H9 (cell line): ENCODE measurements at regions not wholly inside any gene's neighbourhood (a gene's known extent, or its start where the extent isn't known, plus 50 kb on each side); places are given as distances from the start of the nearest gene placed in this dataset.

Experiments
- DNase-seq: peaks from one replicate; pipeline ENCODE4 v3.0.0-alpha.2; 2017
- H2AFZ ChIP-seq: one replicate; pipeline ENCODE4 v1.6.1; 2013; ENCODE audit warnings: mild to moderate bottlenecking, low read length, control low read depth, moderate library complexity
- H2AK5ac ChIP-seq: 2 replicates; pipeline ENCODE4 v1.6.1; 2013; ENCODE audit warnings: low read length, control low read depth, mixed read lengths; ENCODE audit not compliant: insufficient read length
- H2BK120ac ChIP-seq: one replicate; pipeline ENCODE4 v1.6.1; 2013; ENCODE audit warnings: low read depth, mild to moderate bottlenecking, low read length, control low read depth, inconsistent platforms; ENCODE audit not compliant: poor library complexity, severe bottlenecking
- H2BK12ac ChIP-seq: 2 replicates; pipeline ENCODE4 v1.6.1; 2013; ENCODE audit warnings: low read length, control low read depth, mixed read lengths, low read depth; ENCODE audit not compliant: insufficient read length
- H2BK15ac ChIP-seq: 2 replicates; pipeline ENCODE4 v1.6.1; 2013; ENCODE audit warnings: low read depth, low read length, control low read depth
- H2BK20ac ChIP-seq: one replicate; pipeline ENCODE4 v1.6.1; 2013; ENCODE audit warnings: low read depth, mild to moderate bottlenecking, low read length, control low read depth, inconsistent platforms; ENCODE audit not compliant: poor library complexity, severe bottlenecking
- H2BK5ac ChIP-seq: 2 replicates; pipeline ENCODE4 v1.6.1; 2013; ENCODE audit warnings: low read length, control low read depth, mixed read lengths; ENCODE audit not compliant: insufficient read length
- H3K14ac ChIP-seq: 2 replicates; pipeline ENCODE4 v1.6.1; 2013; ENCODE audit warnings: low read length, control low read depth; ENCODE audit not compliant: insufficient read depth
- H3K18ac ChIP-seq: 2 replicates; pipeline ENCODE4 v1.6.1; 2013; ENCODE audit warnings: low read depth, mild to moderate bottlenecking, mixed read lengths, low read length, control low read depth; ENCODE audit not compliant: insufficient read length
- H3K23ac ChIP-seq: 2 replicates; pipeline ENCODE4 v1.6.1; 2013; ENCODE audit warnings: low read length, control low read depth, mixed read lengths, low read depth; ENCODE audit not compliant: insufficient read length
- H3K23me2 ChIP-seq: 2 replicates; pipeline ENCODE4 v1.6.1; 2013; ENCODE audit warnings: low read depth, mild to moderate bottlenecking, mixed read lengths, low read length, control low read depth; ENCODE audit not compliant: insufficient read length, poor library complexity, severe bottlenecking
- H3K27ac ChIP-seq: 2 replicates; pipeline ENCODE4 v1.5.1; 2013; ENCODE audit warnings: low read length, control low read depth, mixed read lengths, low read depth; ENCODE audit not compliant: insufficient read length
- H3K27me3 ChIP-seq: 2 replicates; pipeline ENCODE4 v1.6.1; 2013; ENCODE audit warnings: low read length, control low read depth, inconsistent platforms; ENCODE audit not compliant: insufficient read depth
- H3K4ac ChIP-seq: 2 replicates; pipeline ENCODE4 v1.6.1; 2013; ENCODE audit warnings: low read depth, mild to moderate bottlenecking, control low read depth, inconsistent platforms, low read length, moderate library complexity
- H3K4me1 ChIP-seq: 2 replicates; pipeline ENCODE4 v1.6.1; 2013; ENCODE audit warnings: low read length, control low read depth, inconsistent platforms; ENCODE audit not compliant: insufficient read depth
- H3K4me2 ChIP-seq: 2 replicates; pipeline ENCODE4 v1.6.1; 2013; ENCODE audit warnings: low read length, control low read depth, mixed read lengths; ENCODE audit not compliant: insufficient read length, insufficient read depth
- H3K56ac ChIP-seq: 2 replicates; pipeline ENCODE4 v1.6.1; 2013; ENCODE audit warnings: low read depth, mild to moderate bottlenecking, mixed read lengths, low read length, control low read depth; ENCODE audit not compliant: insufficient read length
- H3K79me1 ChIP-seq: 2 replicates; pipeline ENCODE4 v1.6.1; 2013; ENCODE audit warnings: low read depth, mild to moderate bottlenecking, moderate library complexity, low read length, control low read depth, inconsistent platforms; ENCODE audit not compliant: insufficient read depth, poor library complexity, severe bottlenecking
- H3K79me2 ChIP-seq: 2 replicates; pipeline ENCODE4 v1.6.1; 2013; ENCODE audit warnings: low read length, control low read depth, inconsistent platforms; ENCODE audit not compliant: insufficient read depth
- H3K9ac ChIP-seq: 2 replicates; pipeline ENCODE4 v1.6.1; 2013; ENCODE audit warnings: low read length, control low read depth, mixed read lengths; ENCODE audit not compliant: insufficient read length; ENCODE audit errors: extremely low read depth
- H3K9me3 ChIP-seq: one replicate; pipeline ENCODE4 v1.6.1; 2013; ENCODE audit warnings: low read depth, low read length, inconsistent platforms; ENCODE audit not compliant: control insufficient read depth
- H3T11ph ChIP-seq: one replicate; pipeline ENCODE4 v1.6.1; 2013; ENCODE audit warnings: mild to moderate bottlenecking, low read length, control low read depth, inconsistent platforms
- H4K20me1 ChIP-seq: one replicate; pipeline ENCODE4 v1.6.1; 2013; ENCODE audit not compliant: control insufficient read depth, insufficient read length, insufficient read depth
- H4K5ac ChIP-seq: 2 replicates; pipeline ENCODE4 v1.6.1; 2013; ENCODE audit warnings: low read depth, mild to moderate bottlenecking, mixed read lengths, low read length, control low read depth; ENCODE audit not compliant: insufficient read length
- H4K8ac ChIP-seq: replicated peaks from 2 replicates; pipeline ENCODE4 v1.6.1; 2013; ENCODE audit warnings: low read length, control low read depth, mixed read lengths, low read depth; ENCODE audit not compliant: insufficient read length
- H4K91ac ChIP-seq: 2 replicates; pipeline ENCODE4 v1.6.1; 2013; ENCODE audit warnings: low read depth, mild to moderate bottlenecking, moderate library complexity, mixed read lengths, low read length, control low read depth; ENCODE audit not compliant: insufficient read length
- H3K27ac Mint-ChIP-seq, 3 experiments: 2 replicates in 2 of 3; 3 replicates in 1 of 3; pipeline ENCODE4 v1.8.0; 2020 to 2021; ENCODE audit warnings: mixed read lengths in 3 of 3, mild to moderate bottlenecking in 1 of 3, moderate library complexity in 1 of 3
- H3K27me3 Mint-ChIP-seq: 2 replicates; pipeline ENCODE4 v1.8.0; 2021; ENCODE audit warnings: low read depth, mild to moderate bottlenecking, moderate library complexity, mixed read lengths
- H3K36me3 Mint-ChIP-seq, 3 experiments: 2 replicates in 2 of 3; 3 replicates in 1 of 3; pipeline ENCODE4 v1.8.0; 2020 to 2021; ENCODE audit warnings: low read depth in 3 of 3, mixed read lengths in 3 of 3; ENCODE audit not compliant: insufficient read depth in 1 of 3
- H3K4me1 Mint-ChIP-seq, 2 experiments: 2 replicates each; pipeline ENCODE4 v1.8.0; 2020; ENCODE audit warnings: mixed read lengths in 2 of 2
- H3K4me3 Mint-ChIP-seq, 2 experiments: 2 replicates in 1 of 2; 3 replicates in 1 of 2; pipeline ENCODE4 v1.8.0; 2020 to 2021; ENCODE audit warnings: mild to moderate bottlenecking in 2 of 2, mixed read lengths in 2 of 2, moderate library complexity in 1 of 2
- H3K9me3 Mint-ChIP-seq, 2 experiments: 2 replicates in 1 of 2; 3 replicates in 1 of 2; pipeline ENCODE4 v1.8.0; 2020; ENCODE audit warnings: mild to moderate bottlenecking in 2 of 2, mixed read lengths in 2 of 2, moderate library complexity in 1 of 2
- CTCF ChIP-seq: fragments of 200-600 bp; sonication (generic); conservative IDR thresholded peaks from 3 replicates; pipeline ENCODE4 v1.8.0; 2021; ENCODE audit warnings: antibody characterized with exemption, mild to moderate bottlenecking
- WGBS: extraction: QIAGEN DNeasy Blood & Tissue Kit; methylation state at CpG from one replicate; pipeline ENCODE4 v1.1.7; 2013; ENCODE audit warnings: missing lambda C conversion rate, low lambda C conversion rate, mixed read lengths; ENCODE audit not compliant: insufficient read length; ENCODE audit errors: extremely low coverage; 5-methylcytosine and 5-hydroxymethylcytosine counted together

- no CpG with 5 or more reads among the region's 3 CpGs for WGBS
- no peak overlapping the region for H2AFZ ChIP-seq
- no peak overlapping the region for H3K23ac ChIP-seq
- no peak overlapping the region for H2BK120ac ChIP-seq
- no peaks in the 10 kb centered on the region for H3K27me3 ChIP-seq
- H3K27ac ChIP-seq, result no peak overlapping the region
- Mint-ChIP-seq H3K4me1 (peaks cover 0 to 5% of the 10 kb centered on the region in 2 experiments; a peak in 2 of 4 replicates), H3K36me3 (no peaks in the 10 kb centered on the region), H3K9me3 (no peaks in the 10 kb centered on the region), H3K27me3 (no peaks in the 10 kb centered on the region), H3K4me3 (no peak overlapping the region), H3K27ac (no peak overlapping the region)
- no peak for DNase-seq
- H3K9ac ChIP-seq, result no peak overlapping the region
- H2BK15ac ChIP-seq, result no peak overlapping the region
- no peak overlapping the region for H2AK5ac ChIP-seq
- no peak overlapping the region for H3K4me2 ChIP-seq
- TF ChIP-seq CTCF, result no peak
- H2BK5ac ChIP-seq, result no peak overlapping the region
- no peak overlapping the region for H3K14ac ChIP-seq
- H3K4ac ChIP-seq, result no peak overlapping the region
- H3K56ac ChIP-seq, result no peak overlapping the region
- no peak overlapping the region for H2BK20ac ChIP-seq
- H4K5ac ChIP-seq, result no peak overlapping the region
- H3K18ac ChIP-seq, result no peak overlapping the region
- H3K4me1 ChIP-seq, result no peaks in the 10 kb centered on the region; the same call in 1 of the 2 replicates
- H2BK12ac ChIP-seq, result no peak overlapping the region
- no peaks in the 10 kb centered on the region for H3K23me2 ChIP-seq
- H3K9me3 ChIP-seq, result no peaks in the 10 kb centered on the region
- no peaks in the 10 kb centered on the region for H3K79me1 ChIP-seq
- no peaks in the 10 kb centered on the region for H4K20me1 ChIP-seq
- H3K79me2 ChIP-seq, result no peaks in the 10 kb centered on the region
- no peak overlapping the region for H4K8ac ChIP-seq
- no peak overlapping the region for H4K91ac ChIP-seq
- no peak overlapping the region for H3T11ph ChIP-seq
Observed at GRCh38 chr3:542021-542420, 345.5 kb downstream of the CHL1 start.
